ENCODE measurements at regions not wholly inside any gene's neighbourhood (a gene's known extent, or its start where the extent isn't known, plus 50 kb on each side); places are given as distances from the start of the nearest gene placed in this dataset.

- no peaks in the 10 kb centered on the region for H3K36me3 ChIP-seq (ENCODE audit: control insufficient read depth in 2 of 2, insufficient read depth in 1 of 2, low read length in 2 of 2)
- TF ChIP-seq ZNF366 (tag by site-specific recombination; conservative IDR thresholded peaks at IDR 0.05) (no peak), ZNF692 (tag by site-specific recombination; IDR thresholded peaks at IDR 0.05) (no peak), ZNF514 (tag by site-specific recombination; IDR thresholded peaks at IDR 0.05) (no peak), ZNF10 (tag by site-specific recombination; IDR thresholded peaks at IDR 0.05) (no peak), ZNF629 (tag by site-specific recombination; IDR thresholded peaks at IDR 0.05) (no peak), ZNF354C (tag by site-specific recombination; IDR thresholded peaks at IDR 0.05; ENCODE audit: borderline replicate concordance, low read depth) (no peak)
- TF ChIP-seq, protein P1, sequence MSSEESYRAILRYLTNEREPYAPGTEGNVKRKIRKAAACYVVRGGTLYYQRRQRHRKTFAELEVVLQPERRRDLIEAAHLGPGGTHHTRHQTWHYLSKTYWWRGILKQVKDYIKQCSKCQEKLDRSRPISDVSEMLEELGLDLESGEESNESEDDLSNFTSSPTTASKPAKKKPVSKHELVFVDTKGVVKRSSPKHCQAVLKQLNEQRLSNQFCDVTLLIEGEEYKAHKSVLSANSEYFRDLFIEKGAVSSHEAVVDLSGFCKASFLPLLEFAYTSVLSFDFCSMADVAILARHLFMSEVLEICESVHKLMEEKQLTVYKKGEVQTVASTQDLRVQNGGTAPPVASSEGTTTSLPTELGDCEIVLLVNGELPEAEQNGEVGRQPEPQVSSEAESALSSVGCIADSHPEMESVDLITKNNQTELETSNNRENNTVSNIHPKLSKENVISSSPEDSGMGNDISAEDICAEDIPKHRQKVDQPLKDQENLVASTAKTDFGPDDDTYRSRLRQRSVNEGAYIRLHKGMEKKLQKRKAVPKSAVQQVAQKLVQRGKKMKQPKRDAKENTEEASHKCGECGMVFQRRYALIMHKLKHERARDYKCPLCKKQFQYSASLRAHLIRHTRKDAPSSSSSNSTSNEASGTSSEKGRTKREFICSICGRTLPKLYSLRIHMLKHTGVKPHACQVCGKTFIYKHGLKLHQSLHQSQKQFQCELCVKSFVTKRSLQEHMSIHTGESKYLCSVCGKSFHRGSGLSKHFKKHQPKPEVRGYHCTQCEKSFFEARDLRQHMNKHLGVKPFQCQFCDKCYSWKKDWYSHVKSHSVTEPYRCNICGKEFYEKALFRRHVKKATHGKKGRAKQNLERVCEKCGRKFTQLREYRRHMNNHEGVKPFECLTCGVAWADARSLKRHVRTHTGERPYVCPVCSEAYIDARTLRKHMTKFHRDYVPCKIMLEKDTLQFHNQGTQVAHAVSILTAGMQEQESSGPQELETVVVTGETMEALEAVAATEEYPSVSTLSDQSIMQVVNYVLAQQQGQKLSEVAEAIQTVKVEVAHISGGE (tag by site-specific recombination; conservative IDR thresholded peaks at IDR 0.05; ENCODE audit: low read depth) = no peak
- ChIA-PET POLR2A (interaction anchor here (0.6 to 1.1 kb wide), 2 partner anchors 190 to 583 kb away, joined by 3 read pairs; no protein-coding TSS in a partner anchor), CTCF (interaction anchor here (1.1 to 2.2 kb wide), 2 partner anchors 12 to 607 kb away, joined by 3 to 7 read pairs; no protein-coding TSS in a partner anchor)
- H3K27ac ChIP-seq (ENCODE audit: extremely low read depth, low read depth, low read length) = no peak overlapping the region
- H3K4me3 ChIP-seq (ENCODE audit: low read depth, low read length) = no peak overlapping the region
- H3K4me1 ChIP-seq (ENCODE audit: control insufficient read depth, insufficient read depth, low read length) = no peaks in the 10 kb centered on the region
- H3K9me3 ChIP-seq (ENCODE audit: control insufficient read depth, insufficient read depth, low read depth, low read length) = no peaks in the 10 kb centered on the region
Observed at GRCh38 chr21:14875704-14876523, 188.9 kb downstream of the NRIP1 start.

- H3K9me3 ChIP-seq (ENCODE audit: control insufficient read depth, insufficient read depth, low read depth, low read length) = no peaks in the 10 kb centered on the region
- POLR2A ChIA-PET = interaction anchor here (1.0 kb wide), 1 partner anchor 190 kb away, joined by 3 read pairs; the partner anchor contains the start of gene NRIP1
- H3K4me3 ChIP-seq (ENCODE audit: low read depth, low read length) = no peak overlapping the region
- CTCF ChIA-PET = interaction anchor here (0.6 to 1.4 kb wide), 2 partner anchors 13 to 19 kb away, joined by 3 to 5 read pairs; no protein-coding TSS in a partner anchor
- no peaks in the 10 kb centered on the region for H3K36me3 ChIP-seq (ENCODE audit: control insufficient read depth in 2 of 2, insufficient read depth in 1 of 2, low read length in 2 of 2)
- H3K4me1 ChIP-seq (ENCODE audit: control insufficient read depth, insufficient read depth, low read length) = no peaks in the 10 kb centered on the region
- no peak for TF ChIP-seq ZNF585B (tag by site-specific recombination; IDR thresholded peaks at IDR 0.05)
- no peak for TF ChIP-seq ZBTB20 (tag by site-specific recombination; IDR thresholded peaks at IDR 0.05)
- no peak for TF ChIP-seq ZNF114 (tag by site-specific recombination; IDR thresholded peaks at IDR 0.05)
- no peak for TF ChIP-seq SP7 (tag by site-specific recombination; IDR thresholded peaks at IDR 0.05)
- no peak for TF ChIP-seq HOXD13 (CRISPR knock-in tag; IDR thresholded peaks at IDR 0.05; ENCODE audit: borderline replicate concordance)
- TF ChIP-seq ZBTB26 (tag by site-specific recombination; optimal IDR thresholded peaks at IDR 0.05) = no peak
- no peak for TF ChIP-seq ZNF184 (tag by site-specific recombination; IDR thresholded peaks at IDR 0.05)
- TF ChIP-seq, protein P2, sequence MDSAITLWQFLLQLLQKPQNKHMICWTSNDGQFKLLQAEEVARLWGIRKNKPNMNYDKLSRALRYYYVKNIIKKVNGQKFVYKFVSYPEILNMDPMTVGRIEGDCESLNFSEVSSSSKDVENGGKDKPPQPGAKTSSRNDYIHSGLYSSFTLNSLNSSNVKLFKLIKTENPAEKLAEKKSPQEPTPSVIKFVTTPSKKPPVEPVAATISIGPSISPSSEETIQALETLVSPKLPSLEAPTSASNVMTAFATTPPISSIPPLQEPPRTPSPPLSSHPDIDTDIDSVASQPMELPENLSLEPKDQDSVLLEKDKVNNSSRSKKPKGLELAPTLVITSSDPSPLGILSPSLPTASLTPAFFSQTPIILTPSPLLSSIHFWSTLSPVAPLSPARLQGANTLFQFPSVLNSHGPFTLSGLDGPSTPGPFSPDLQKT (IDR thresholded peaks at IDR 0.05; ENCODE audit: borderline replicate concordance, low read depth, low read length) = no peak
- TF ChIP-seq, protein P3, sequence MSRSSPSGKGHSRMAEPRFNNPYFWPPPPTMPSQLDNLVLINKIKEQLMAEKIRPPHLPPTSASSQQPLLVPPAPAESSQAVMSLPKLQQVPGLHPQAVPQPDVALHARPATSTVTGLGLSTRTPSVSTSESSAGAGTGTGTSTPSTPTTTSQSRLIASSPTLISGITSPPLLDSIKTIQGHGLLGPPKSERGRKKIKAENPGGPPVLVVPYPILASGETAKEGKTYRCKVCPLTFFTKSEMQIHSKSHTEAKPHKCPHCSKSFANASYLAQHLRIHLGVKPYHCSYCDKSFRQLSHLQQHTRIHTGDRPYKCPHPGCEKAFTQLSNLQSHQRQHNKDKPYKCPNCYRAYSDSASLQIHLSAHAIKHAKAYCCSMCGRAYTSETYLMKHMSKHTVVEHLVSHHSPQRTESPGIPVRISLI (tag by site-specific recombination; IDR thresholded peaks at IDR 0.05) = no peak
- no peak for TF ChIP-seq ZNF292 (tag by site-specific recombination; IDR thresholded peaks at IDR 0.05; ENCODE audit: borderline replicate concordance, low read depth)
- no peak for TF ChIP-seq ZNF274 (IDR thresholded peaks at IDR 0.05; ENCODE audit: low read length)
- TF ChIP-seq ZNF274 (tag by site-specific recombination; IDR thresholded peaks at IDR 0.05; ENCODE audit: borderline replicate concordance) = no peak
- TF ChIP-seq ZNF677 (tag by site-specific recombination; IDR thresholded peaks at IDR 0.05) = no peak
- TF ChIP-seq ZNF600 (tag by site-specific recombination; IDR thresholded peaks at IDR 0.05) = no peak
- TF ChIP-seq GLIS1 (tag by site-specific recombination; IDR thresholded peaks at IDR 0.05) = no peak
- no peak for TF ChIP-seq ZNF670 (tag by site-specific recombination; IDR thresholded peaks at IDR 0.05; ENCODE audit: low read depth)
- no peak for TF ChIP-seq MEIS1 (CRISPR knock-in tag; IDR thresholded peaks at IDR 0.05; ENCODE audit: borderline replicate concordance)
- TF ChIP-seq TCF7L2 (IDR thresholded peaks at IDR 0.05; ENCODE audit: borderline replicate concordance, low read depth, low read length) = no peak
- H3K27ac ChIP-seq (ENCODE audit: extremely low read depth, low read depth, low read length) = no peak overlapping the region
Observed at GRCh38 chr21:14875186-14875585, 189.6 kb downstream of the NRIP1 start.
